ENCODE measurements at regions not wholly inside any gene's neighbourhood (a gene's known extent, or its start where the extent isn't known, plus 50 kb on each side); places are given as distances from the start of the nearest gene placed in this dataset.

GRCh38 chr1:95415146-95415545 lies 181.1 kb downstream of the RWDD3 start:
- H3K9me3 ChIP-seq (ENCODE audit: low read depth, low read length), result no peaks in the 10 kb centered on the region
- no peak overlapping the region for H3K9ac ChIP-seq (ENCODE audit: insufficient read length)
- H3K27ac ChIP-seq, result no peak overlapping the region
- H3K4me3 ChIP-seq, result no peak overlapping the region
- TF ChIP-seq POLR2AphosphoS5 (IDR thresholded peaks at IDR 0.05; ENCODE audit: borderline replicate concordance, low read depth, low read length) (no peak), EZH2 (IDR thresholded peaks at IDR 0.05) (no peak), FOXP2 (optimal IDR thresholded peaks at IDR 0.05; ENCODE audit: control extremely low read depth, extremely low read length, insufficient read depth) (no peak)
- no peaks in the 10 kb centered on the region for H3K36me3 ChIP-seq (ENCODE audit: insufficient read depth, low read length)
- DNase-seq (ENCODE audit: low read depth, low spot score), result no peak

- Histone ChIP-seq H3K4me3 (no peak overlapping the region), H3K9me3 (ENCODE audit: low read depth, low read length) (no peaks in the 10 kb centered on the region), H3K36me3 (ENCODE audit: insufficient read depth, low read length) (no peaks in the 10 kb centered on the region), H3K27ac (peak overlapping the region; percentile 16; the same call in 1 of the 2 replicates), H3K9ac (ENCODE audit: insufficient read length) (no peak overlapping the region)
- TF ChIP-seq FOXP2 (optimal IDR thresholded peaks at IDR 0.05; ENCODE audit: control extremely low read depth, extremely low read length, insufficient read depth) (no peak), EZH2 (IDR thresholded peaks at IDR 0.05) (no peak), POLR2AphosphoS5 (IDR thresholded peaks at IDR 0.05; ENCODE audit: borderline replicate concordance, low read depth, low read length) (no peak)
- DNase-seq (ENCODE audit: low read depth, low spot score), result peak; percentile 32
These were observed 192.8 kb downstream of the RWDD3 start for GRCh38 chr1:95426772-95427171.

- Histone ChIP-seq H3K27ac (no peak overlapping the region), H3K4me3 (no peak overlapping the region), H3K9ac (ENCODE audit: insufficient read length) (no peak overlapping the region), H3K9me3 (ENCODE audit: low read depth, low read length) (no peaks in the 10 kb centered on the region), H3K36me3 (ENCODE audit: insufficient read depth, low read length) (no peaks in the 10 kb centered on the region)
- TF ChIP-seq POLR2AphosphoS5 (IDR thresholded peaks at IDR 0.05; ENCODE audit: borderline replicate concordance, low read depth, low read length) (no peak), FOXP2 (optimal IDR thresholded peaks at IDR 0.05; ENCODE audit: control extremely low read depth, extremely low read length, insufficient read depth) (no peak), EZH2 (IDR thresholded peaks at IDR 0.05) (no peak)
- DNase-seq (ENCODE audit: low read depth, low spot score), result no peak
These were observed 193.5 kb downstream of the RWDD3 start for GRCh38 chr1:95427525-95427924.

GRCh38 chr1:95431235-95431634 lies 197.2 kb downstream of the RWDD3 start:
- DNase-seq (ENCODE audit: low read depth, low spot score), result no peak
- Histone ChIP-seq H3K27ac (no peak overlapping the region), H3K36me3 (ENCODE audit: insufficient read depth, low read length) (no peaks in the 10 kb centered on the region), H3K9ac (ENCODE audit: insufficient read length) (no peak overlapping the region), H3K4me3 (no peak overlapping the region), H3K9me3 (ENCODE audit: low read depth, low read length) (no peaks in the 10 kb centered on the region)
- TF ChIP-seq FOXP2 (optimal IDR thresholded peaks at IDR 0.05; ENCODE audit: control extremely low read depth, extremely low read length, insufficient read depth) (no peak), POLR2AphosphoS5 (IDR thresholded peaks at IDR 0.05; ENCODE audit: borderline replicate concordance, low read depth, low read length) (no peak), EZH2 (IDR thresholded peaks at IDR 0.05) (no peak)

- TF ChIP-seq EZH2 (IDR thresholded peaks at IDR 0.05) (no peak), FOXP2 (optimal IDR thresholded peaks at IDR 0.05; ENCODE audit: control extremely low read depth, extremely low read length, insufficient read depth) (no peak), POLR2AphosphoS5 (IDR thresholded peaks at IDR 0.05; ENCODE audit: borderline replicate concordance, low read depth, low read length) (no peak)
- no peak overlapping the region for H3K27ac ChIP-seq
- DNase-seq (ENCODE audit: low read depth, low spot score), result no peak
- no peaks in the 10 kb centered on the region for H3K9me3 ChIP-seq (ENCODE audit: low read depth, low read length)
- H3K4me3 ChIP-seq, result no peak overlapping the region
- H3K9ac ChIP-seq (ENCODE audit: insufficient read length), result no peak overlapping the region
- no peaks in the 10 kb centered on the region for H3K36me3 ChIP-seq (ENCODE audit: insufficient read depth, low read length)
These were observed 201.6 kb downstream of the RWDD3 start for GRCh38 chr1:95435611-95436010.

GRCh38 chr1:95437011-95437410 lies 203.0 kb downstream of the RWDD3 start:
- Histone ChIP-seq H3K9me3 (ENCODE audit: low read depth, low read length) (no peaks in the 10 kb centered on the region), H3K36me3 (ENCODE audit: insufficient read depth, low read length) (no peaks in the 10 kb centered on the region), H3K9ac (ENCODE audit: insufficient read length) (no peak overlapping the region), H3K27ac (no peak overlapping the region), H3K4me3 (no peak overlapping the region)
- TF ChIP-seq POLR2AphosphoS5 (IDR thresholded peaks at IDR 0.05; ENCODE audit: borderline replicate concordance, low read depth, low read length), result no peak
- no peak for DNase-seq (ENCODE audit: low read depth, low spot score)

GRCh38 chr1:95437781-95438180 lies 203.8 kb downstream of the RWDD3 start:
- no peak for DNase-seq (ENCODE audit: low read depth, low spot score)
- TF ChIP-seq EZH2 (IDR thresholded peaks at IDR 0.05) (no peak), FOXP2 (optimal IDR thresholded peaks at IDR 0.05; ENCODE audit: control extremely low read depth, extremely low read length, insufficient read depth) (no peak)
- H3K27ac ChIP-seq, result no peak overlapping the region
- no peaks in the 10 kb centered on the region for H3K9me3 ChIP-seq (ENCODE audit: low read depth, low read length)
- no peak overlapping the region for H3K4me3 ChIP-seq
- no peaks in the 10 kb centered on the region for H3K36me3 ChIP-seq (ENCODE audit: insufficient read depth, low read length)
- H3K9ac ChIP-seq (ENCODE audit: insufficient read length), result no peak overlapping the region

- TF ChIP-seq FOXP2 (optimal IDR thresholded peaks at IDR 0.05; ENCODE audit: control extremely low read depth, extremely low read length, insufficient read depth) (no peak), POLR2AphosphoS5 (IDR thresholded peaks at IDR 0.05; ENCODE audit: borderline replicate concordance, low read depth, low read length) (no peak), EZH2 (IDR thresholded peaks at IDR 0.05) (no peak)
- H3K27ac ChIP-seq, result no peak overlapping the region
These were observed 204.4 kb downstream of the RWDD3 start for GRCh38 chr1:95438218-95438948.

GRCh38 chr1:95440511-95440910 lies 206.5 kb downstream of the RWDD3 start:
- TF ChIP-seq POLR2AphosphoS5 (IDR thresholded peaks at IDR 0.05; ENCODE audit: borderline replicate concordance, low read depth, low read length) (no peak), FOXP2 (optimal IDR thresholded peaks at IDR 0.05; ENCODE audit: control extremely low read depth, extremely low read length, insufficient read depth) (no peak)
- no peak overlapping the region for H3K9ac ChIP-seq (ENCODE audit: insufficient read length)
- no peak overlapping the region for H3K27ac ChIP-seq

More at GRCh38 chr1:95438218-95438948, 204.4 kb downstream of the RWDD3 start:
- no peaks in the 10 kb centered on the region for H3K36me3 ChIP-seq (ENCODE audit: insufficient read depth, low read length)
- DNase-seq (ENCODE audit: low read depth, low spot score), result no peak
- H3K9me3 ChIP-seq (ENCODE audit: low read depth, low read length), result no peaks in the 10 kb centered on the region
- H3K9ac ChIP-seq (ENCODE audit: insufficient read length), result no peak overlapping the region
- H3K4me3 ChIP-seq, result no peak overlapping the region

More at GRCh38 chr1:95440511-95440910, 206.5 kb downstream of the RWDD3 start:
- no peak overlapping the region for H3K4me3 ChIP-seq
- DNase-seq (ENCODE audit: low read depth, low spot score), result no peak
- H3K36me3 ChIP-seq (ENCODE audit: insufficient read depth, low read length), result no peaks in the 10 kb centered on the region
- no peaks in the 10 kb centered on the region for H3K9me3 ChIP-seq (ENCODE audit: low read depth, low read length)

Data from SK-N-MC (cell line).